NOMO-1 treated with dmso at 0.1 percent for 144 hours (cell line): ENCODE measurements at regions not wholly inside any gene's neighbourhood (a gene's known extent, or its start where the extent isn't known, plus 50 kb on each side); places are given as distances from the start of the nearest gene placed in this dataset.

Source experiments
- DNase-seq: peaks from one replicate; lab custom pipeline; 2025; ENCODE audit not compliant: unreplicated experiment; lab: John Stamatoyannopoulos, UW

DNA sequence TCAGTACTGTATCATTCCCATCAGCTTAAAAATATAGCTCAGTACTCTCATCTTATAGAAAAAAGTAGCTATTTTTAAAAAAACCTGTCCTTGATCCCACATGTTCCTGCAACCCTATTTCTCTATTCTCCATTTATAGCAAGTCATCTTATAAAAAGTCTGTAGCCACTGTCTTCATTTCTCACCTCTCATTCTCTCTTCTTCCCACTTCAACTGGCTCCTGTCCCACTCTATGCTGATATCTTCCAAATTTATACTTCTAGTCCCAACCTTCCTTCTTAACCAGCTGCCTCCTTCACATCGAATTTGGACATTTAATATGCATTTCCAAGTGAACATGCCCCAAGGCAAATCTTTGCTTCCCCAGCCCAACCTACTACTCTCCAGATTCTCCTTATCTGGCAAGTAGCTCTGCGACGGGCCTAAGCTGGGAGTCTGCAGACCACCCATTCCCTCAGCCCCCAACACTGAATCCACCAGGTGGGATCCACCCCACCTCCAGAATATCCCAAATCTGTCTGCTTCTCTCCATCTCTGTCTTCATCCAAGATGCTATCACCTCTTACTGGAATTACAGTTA is 52.0 kb upstream of the TANC2 start:
- no peak for DNase-seq

DNA sequence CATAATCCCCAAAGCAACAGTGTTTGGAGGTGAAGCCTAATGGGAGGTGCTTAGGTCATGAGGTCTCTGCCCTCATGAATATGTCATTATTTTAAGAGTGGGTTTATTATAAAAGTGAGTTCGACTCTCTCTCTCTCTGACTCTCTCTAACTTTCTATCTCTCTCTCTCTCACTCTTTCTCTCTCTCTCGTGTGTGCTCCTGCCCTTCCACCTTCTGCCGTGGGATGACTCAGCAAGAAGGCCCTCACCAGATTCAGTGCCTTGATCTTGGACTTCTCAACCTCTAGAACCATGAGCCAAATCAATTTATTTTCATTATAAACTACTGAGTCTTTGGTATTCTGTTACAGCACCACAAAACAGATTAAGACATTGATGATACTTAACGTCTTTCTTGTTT is 53.7 kb upstream of the TANC2 start:
- DNase-seq, result no peak

GRCh38 chr17:62911114-62911513 is 54.9 kb upstream of the TANC2 start:
- no peak for DNase-seq

GRCh38 chr17:62910277-62910676 is 55.8 kb upstream of the TANC2 start:
- DNase-seq, result no peak

GRCh38 chr17:62907961-62908360 is 58.1 kb upstream of the TANC2 start:
- DNase-seq, result no peak

DNA sequence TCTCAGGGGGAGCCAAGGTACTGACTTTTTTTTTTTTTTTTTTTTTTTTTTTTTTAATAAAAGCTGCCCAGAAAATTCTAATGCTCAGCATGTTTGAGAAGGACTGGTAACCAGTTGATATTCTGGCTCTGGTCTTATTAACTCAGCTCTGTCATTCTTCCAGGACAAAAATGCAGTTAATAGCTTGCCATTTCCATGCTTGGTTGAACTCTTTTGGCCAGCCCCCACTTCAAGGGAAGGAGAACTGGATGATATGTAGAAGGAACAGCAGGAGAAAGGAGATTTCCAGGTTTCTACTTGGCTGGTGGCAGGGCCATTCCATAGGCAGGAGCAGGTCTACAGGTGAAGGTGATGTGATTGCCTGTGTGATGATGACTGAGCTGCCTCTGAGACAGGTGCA is 59.2 kb upstream of the TANC2 start:
- DNase-seq, result no peak

- DNase-seq, result no peak
These were observed 60.8 kb upstream of the TANC2 start for GRCh38 chr17:62905233-62905632.

DNA sequence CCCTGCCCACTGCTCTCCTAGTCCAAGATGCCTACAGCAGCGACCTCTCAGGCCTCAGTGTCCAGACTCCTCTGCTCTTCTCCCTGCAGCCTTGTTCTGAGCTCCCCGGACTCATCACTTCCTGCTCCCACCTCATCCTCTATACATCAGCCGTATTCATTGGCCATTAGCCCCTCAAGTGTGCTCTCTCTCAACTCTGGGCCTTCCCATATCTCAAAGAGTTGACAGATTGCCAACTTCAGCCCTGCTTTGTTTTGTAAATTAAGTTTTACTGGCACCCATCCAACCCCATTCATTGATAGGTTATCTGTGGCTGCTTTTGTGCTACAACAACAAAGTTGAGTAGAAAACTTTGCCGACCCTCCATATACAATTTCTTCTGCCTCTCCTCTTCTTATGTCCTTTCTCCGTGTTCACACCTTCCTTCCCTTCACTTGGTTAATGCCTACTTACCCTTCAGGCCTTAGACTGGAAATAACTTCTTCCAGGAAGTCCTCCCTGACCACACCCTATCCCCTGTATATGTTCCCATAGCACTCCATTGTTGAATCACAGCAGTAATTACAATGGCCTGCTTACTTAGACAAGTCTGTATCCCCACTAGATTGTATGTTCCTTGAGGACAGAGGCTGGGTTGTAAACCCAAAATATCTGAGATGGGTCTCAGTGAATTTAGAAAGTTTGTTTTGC is 63.4 kb upstream of the TANC2 start:
- DNase-seq, result no peak

DNA sequence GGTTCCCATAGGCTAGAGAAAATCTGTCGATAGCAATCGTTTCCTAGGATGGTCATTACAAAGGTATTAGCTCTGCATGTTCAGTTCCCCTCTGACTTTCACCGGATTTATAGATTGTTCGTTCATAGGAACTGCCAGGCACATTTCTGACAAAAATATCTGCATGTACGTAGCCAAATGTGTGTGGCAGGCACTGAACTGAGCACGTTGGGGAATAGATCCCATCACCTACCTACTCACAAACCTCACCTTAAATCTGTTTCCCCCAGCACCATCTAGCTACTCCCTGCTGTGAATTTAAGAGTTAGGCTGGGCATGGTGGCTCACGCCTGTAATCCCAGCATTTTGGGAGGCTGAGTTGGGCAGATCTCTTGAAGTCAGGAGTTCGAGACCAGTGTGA is 64.5 kb upstream of the TANC2 start:
- no peak for DNase-seq

DNA sequence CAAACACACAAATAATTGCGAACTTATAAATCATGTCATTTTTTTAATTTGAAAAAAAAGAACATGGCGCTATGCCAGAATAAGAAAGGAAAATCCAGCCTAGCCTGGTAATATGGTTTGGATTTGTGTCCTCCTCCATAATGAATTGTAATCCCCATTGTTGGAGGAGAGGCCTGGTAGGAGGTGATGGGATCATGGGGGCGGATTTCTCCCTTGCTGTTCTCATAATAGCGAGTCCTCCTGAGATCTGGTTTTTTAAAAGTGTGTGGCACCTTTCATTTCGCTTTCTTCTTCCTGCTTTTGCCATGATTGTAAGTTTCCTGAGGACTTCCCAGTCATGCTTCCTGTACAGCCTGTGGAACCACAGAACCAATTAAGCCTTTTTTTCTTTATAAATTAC is 65.9 kb upstream of the TANC2 start:
- no peak for DNase-seq

GRCh38 chr17:62899361-62899760 is 66.7 kb upstream of the TANC2 start:
- no peak for DNase-seq

- no peak for DNase-seq
These were observed 67.7 kb upstream of the TANC2 start for GRCh38 chr17:62898239-62898864.

DNA sequence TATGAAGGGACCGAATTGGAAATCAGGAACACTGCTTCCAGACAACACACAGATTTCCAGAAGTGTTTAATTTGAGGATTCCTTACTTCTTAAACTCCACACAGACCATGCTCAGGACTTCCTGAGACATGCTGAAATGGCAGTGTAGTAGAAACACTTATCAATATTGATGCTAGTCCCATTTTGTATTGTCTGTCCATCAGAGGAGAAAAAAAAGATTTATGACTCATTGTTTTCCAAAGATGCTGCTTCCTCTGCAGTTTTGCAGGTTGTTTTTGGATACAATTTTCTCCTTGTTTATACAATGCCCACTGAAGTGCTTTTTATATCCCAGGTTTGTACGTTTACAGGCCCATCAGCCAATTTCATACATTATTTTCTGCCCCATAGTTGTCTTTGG is 68.3 kb upstream of the TANC2 start:
- DNase-seq, result no peak

DNA sequence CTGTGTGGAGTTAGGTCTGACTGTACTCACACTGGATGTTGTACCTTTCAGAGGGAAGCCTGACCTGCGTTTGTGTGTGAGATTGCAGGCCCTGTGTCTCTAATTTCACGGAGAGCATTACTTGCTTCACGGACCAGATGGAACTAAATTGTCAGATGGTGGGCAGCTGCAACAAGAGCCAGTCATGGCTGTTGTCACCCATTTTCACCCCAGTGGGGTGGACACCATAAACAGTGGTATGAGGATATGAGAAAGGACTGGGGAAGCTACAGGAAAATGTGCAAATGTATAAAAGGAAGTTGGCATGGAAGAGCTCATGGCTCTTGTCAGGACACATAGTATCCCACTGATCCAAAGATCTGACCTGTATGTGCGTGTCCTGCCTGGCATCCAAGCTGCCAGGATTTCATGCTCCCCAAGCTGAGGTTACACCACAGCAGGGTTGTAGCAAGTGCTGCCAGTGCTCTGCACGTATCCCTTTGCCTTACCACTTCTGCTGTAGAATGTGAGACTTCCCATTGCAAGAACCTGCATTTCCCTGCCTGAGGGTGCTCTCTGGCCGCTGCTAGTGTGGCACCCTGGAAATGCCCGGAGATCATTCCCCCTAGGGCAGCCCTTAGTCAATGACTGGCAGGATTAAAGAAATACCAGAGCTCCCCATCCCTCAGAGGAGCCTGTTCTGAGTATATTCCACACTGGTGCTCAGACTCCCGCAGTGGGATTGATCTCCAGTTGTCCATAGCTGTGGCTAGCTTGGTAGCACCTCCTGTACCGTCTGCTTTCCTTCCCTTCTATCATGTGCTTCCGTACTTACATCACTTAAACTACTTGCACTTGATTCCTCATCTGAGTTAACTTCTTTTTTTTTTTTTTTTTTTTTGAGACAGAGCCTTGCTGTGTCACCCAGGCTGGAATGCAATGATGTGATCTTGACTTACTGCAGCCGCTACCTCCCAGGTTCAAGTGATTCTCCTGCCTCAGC is 70.4 kb upstream of the TANC2 start:
- DNase-seq, result no peak

- DNase-seq, result peak; percentile 85
These were observed 73.1 kb upstream of the TANC2 start for GRCh38 chr17:62892870-62893338.

- DNase-seq, result no peak
These were observed 73.9 kb upstream of the TANC2 start for GRCh38 chr17:62892061-62892675.

DNA sequence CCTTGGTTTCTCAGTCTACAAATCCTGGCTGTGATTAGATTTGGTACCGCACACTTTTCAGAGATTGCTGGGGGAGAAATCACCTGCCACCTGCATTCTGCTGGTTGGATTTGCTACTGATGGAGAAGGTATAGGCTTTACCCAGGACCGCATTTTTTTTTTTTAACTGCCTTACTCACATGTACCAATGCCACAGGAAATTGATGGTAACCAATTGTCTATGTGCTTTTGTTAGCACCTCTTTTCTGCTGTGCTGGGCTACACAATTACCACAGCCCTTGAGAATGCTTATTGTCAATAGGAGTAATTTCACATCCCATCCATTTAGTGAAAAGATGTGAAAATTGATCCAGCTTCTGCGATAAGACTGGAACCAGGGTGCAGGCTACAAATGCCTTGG is 74.4 kb upstream of the TANC2 start:
- DNase-seq, result no peak

DNA sequence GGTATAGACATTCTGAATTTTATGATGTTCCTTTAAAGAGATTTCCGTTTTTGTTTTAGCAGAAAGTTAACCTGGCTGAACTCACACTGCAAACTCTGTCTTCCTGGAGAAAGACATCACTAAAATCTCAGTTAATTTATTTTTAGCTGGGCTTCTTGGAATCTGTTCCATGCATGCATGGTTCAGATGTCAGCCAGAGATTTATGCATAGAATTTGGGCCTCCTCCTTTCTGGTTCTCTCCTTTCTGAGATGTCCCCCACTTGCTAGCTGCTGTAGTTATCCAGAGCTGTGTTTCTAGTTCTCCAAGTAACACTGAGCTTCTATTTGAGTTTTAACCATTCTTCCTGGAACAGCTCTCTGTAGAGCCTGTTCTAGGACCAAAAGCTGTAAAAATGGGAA is 77.3 kb upstream of the TANC2 start:
- DNase-seq, result no peak

DNA sequence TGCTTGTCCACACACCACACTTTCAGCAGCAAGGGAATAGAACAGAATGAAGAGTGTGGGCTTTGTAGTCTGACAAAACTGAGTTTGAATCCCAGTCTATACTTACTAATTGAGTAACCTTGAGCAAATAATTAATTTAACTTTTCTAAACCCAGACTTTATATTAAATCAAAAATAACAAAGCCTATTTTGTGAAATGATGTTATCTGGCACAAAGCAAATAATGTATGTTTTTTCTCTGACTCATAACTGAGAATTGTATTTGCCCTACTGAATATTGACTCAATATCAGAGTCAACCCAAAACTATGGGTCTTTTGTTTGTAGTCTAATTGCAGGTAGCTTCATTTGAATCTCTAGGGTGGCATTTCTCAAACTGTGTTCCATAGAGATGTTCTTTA is 77.9 kb upstream of the TANC2 start:
- DNase-seq, result no peak

DNA sequence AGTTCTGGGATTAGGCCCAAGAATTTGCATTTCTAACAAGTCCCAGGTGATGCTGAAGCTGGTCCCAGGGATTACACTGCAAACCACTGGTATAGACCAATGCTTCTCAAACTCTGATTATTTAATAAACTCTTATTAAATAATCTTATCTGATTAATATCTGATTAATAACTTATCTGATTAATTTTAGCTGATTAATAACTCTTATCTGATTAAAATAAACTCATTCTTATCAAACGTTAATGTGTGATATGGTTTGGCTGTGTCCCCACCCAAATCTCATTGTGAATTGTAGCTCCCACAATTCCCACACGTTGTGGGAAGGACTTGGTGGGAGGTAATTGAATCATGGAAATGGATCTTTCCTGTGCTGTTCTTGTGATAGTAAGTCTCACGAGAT is 78.6 kb upstream of the TANC2 start:
- no peak for DNase-seq

GRCh38 chr17:62884781-62885180 is 76.7 kb upstream of the MARCHF10 start:
- DNase-seq, result no peak
